ENCODE measurements at regions not wholly inside any gene's neighbourhood (a gene's known extent, or its start where the extent isn't known, plus 50 kb on each side); places are given as distances from the start of the nearest gene placed in this dataset.

DNA sequence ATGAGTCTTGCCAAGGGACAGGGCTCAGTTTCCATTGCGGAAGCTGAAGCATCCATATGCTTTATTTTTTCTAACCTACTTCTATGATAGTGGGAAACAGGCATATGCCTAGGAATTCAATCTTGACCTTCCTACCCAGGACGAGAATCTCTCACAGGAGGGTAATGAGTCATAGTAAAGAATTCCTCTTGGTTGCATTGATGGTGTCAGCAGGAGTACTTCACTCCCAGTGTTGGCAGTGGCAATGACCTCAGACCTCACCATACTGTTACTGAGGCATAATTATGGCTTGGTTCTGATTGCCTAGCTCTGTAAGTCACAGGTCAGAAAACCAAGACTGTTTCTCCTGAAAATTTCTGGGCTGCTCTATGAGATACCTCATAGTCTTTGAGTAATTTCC, 552.9 kb downstream of the ARL4A start:
- no peak for TF ChIP-seq CTCF (conservative IDR thresholded peaks at IDR 0.05 in 1 of 2, IDR thresholded peaks at IDR 0.05 in 1 of 2; ENCODE audit: extremely low read depth in 1 of 2, insufficient read depth in 1 of 2, low read depth in 1 of 2, low read length in 2 of 2)
- no peak for TF ChIP-seq EZH2 (IDR thresholded peaks at IDR 0.05; ENCODE audit: borderline replicate concordance, low read length)
